Gastrocnemius medialis (tissue), 4 donors: ENCODE measurements at regions not wholly inside any gene's neighbourhood (a gene's known extent, or its start where the extent isn't known, plus 50 kb on each side); places are given as distances from the start of the nearest gene placed in this dataset.

ENCODE experiments used
- ATAC-seq, 2 donors: fragments of 150-250 bp; one replicate each; pipeline ENCODE4 v1.9.1; 2016
- DNase-seq, 2 donors: peaks; one replicate each; pipeline ENCODE4 v3.0.0-alpha.2; 2019
- H3K27ac ChIP-seq, 4 donors: fragments of 200-600 bp; sonication (generic); 1 replicate in 1 of 4; 2 replicates in 3 of 4; pipeline ENCODE4 v1.5.1; 2016 to 2018; ENCODE audit warnings: mild to moderate bottlenecking in 2 of 4, moderate library complexity in 1 of 4
- H3K27me3 ChIP-seq, 3 donors: fragments of 200-600 bp; sonication (generic) in 2 of 3; 1 replicate in 1 of 3; 2 replicates in 2 of 3; pipeline versions ENCODE4 v1.5.1 to v1.6.0; 2016 to 2019; ENCODE audit warnings: mild to moderate bottlenecking in 1 of 3, moderate library complexity in 1 of 3
- H3K36me3 ChIP-seq, 2 donors: fragments of 200-600 bp; sonication (generic) in 1 of 2; one replicate each; pipeline ENCODE4 v1.5.1; 2017 to 2018
- H3K4me1 ChIP-seq, 2 donors: fragments of 200-600 bp; sonication (generic) in 1 of 2; one replicate each; pipeline ENCODE4 v1.5.1; 2016 to 2017; ENCODE audit warnings: mild to moderate bottlenecking in 2 of 2
- H3K4me3 ChIP-seq, 4 donors: fragments of 200-600 bp; sonication (generic) in 3 of 4; 1 replicate in 1 of 4; 2 replicates in 3 of 4; pipeline ENCODE4 v1.5.1; 2016 to 2019; ENCODE audit warnings: mild to moderate bottlenecking in 2 of 4
- H3K9me3 ChIP-seq, 3 donors: fragments of 200-600 bp; sonication (generic) in 2 of 3; 1 replicate in 1 of 3; 2 replicates in 2 of 3; pipeline ENCODE4 v1.5.1; 2016 to 2019
- CTCF ChIP-seq, 5 experiments: fragments of 450-650 bp in 3 of 5; fragments of 200-600 bp in 2 of 5; sonication (generic) in 2 of 5; IDR thresholded peaks in 4 of 5; conservative IDR thresholded peaks in 1 of 5; 1 replicate in 4 of 5; 2 replicates in 1 of 5; pipeline ENCODE4 v1.5.1; 2016 to 2019; ENCODE audit warnings: antibody characterized with exemption in 5 of 5, mild to moderate bottlenecking in 3 of 5, moderate library complexity in 3 of 5
- POLR2A ChIP-seq, 2 donors: fragments of 450-650 bp; IDR thresholded peaks; one replicate each; pipeline ENCODE4 v1.6.1; 2017; ENCODE audit warnings: antibody characterized with exemption in 2 of 2, mild to moderate bottlenecking in 2 of 2, moderate library complexity in 2 of 2
- in situ Hi-C, 4 donors: fragments of 200-750 bp; cut with MboI; loops; one replicate each; pipeline versions ENCODE4 v1.15.0 to v1.8.0; 2017; ENCODE audit warnings: low sequenced_read_pairs in 4 of 4
- intact Hi-C: fragments of 100-400 bp; cut with DNase I; formaldehyde crosslinking; loops from one replicate; pipeline ENCODE4 v1.15.1; 2023; ENCODE audit warnings: low total_unique reads

GRCh38 chr16:48478393-48478792, 93.2 kb upstream of the SIAH1 start:
- Histone ChIP-seq H3K27ac (no peak overlapping the region), H3K4me3 (no peak overlapping the region), H3K27me3 (no peaks in the 10 kb centered on the region), H3K9me3 (no peaks in the 10 kb centered on the region), H3K4me1 (no peaks in the 10 kb centered on the region), H3K36me3 (no peaks in the 10 kb centered on the region)
- intact Hi-C loops (no loop called here), in situ Hi-C loops (no loop called here)
- no peak for ATAC-seq
- TF ChIP-seq CTCF (IDR thresholded peaks at IDR 0.05 in 4 of 5, conservative IDR thresholded peaks at IDR 0.05 in 1 of 5): no peak
- no peak for TF ChIP-seq POLR2A (IDR thresholded peaks at IDR 0.05)
- DNase-seq: no peak

- TF ChIP-seq CTCF (IDR thresholded peaks at IDR 0.05 in 4 of 5, conservative IDR thresholded peaks at IDR 0.05 in 1 of 5): no peak
- no peak for TF ChIP-seq POLR2A (IDR thresholded peaks at IDR 0.05)
- no peak overlapping the region for H3K27ac ChIP-seq
- in situ Hi-C loops (no loop called here), intact Hi-C loops (no loop called here)
- H3K4me1 ChIP-seq: no peaks in the 10 kb centered on the region
- no peaks in the 10 kb centered on the region for H3K27me3 ChIP-seq
- ATAC-seq (no peak), DNase-seq (no peak)
- H3K9me3 ChIP-seq: no peaks in the 10 kb centered on the region
- no peaks in the 10 kb centered on the region for H3K36me3 ChIP-seq
- H3K4me3 ChIP-seq: no peak overlapping the region
These were observed 86.2 kb upstream of the SIAH1 start for GRCh38 chr16:48471435-48471834.

- H3K36me3 ChIP-seq: no peaks in the 10 kb centered on the region
- no peak for ATAC-seq
- no peak overlapping the region for H3K27ac ChIP-seq
- intact Hi-C loops (no loop called here), in situ Hi-C loops (no loop called here)
- no peak for DNase-seq
- no peaks in the 10 kb centered on the region for H3K27me3 ChIP-seq
- H3K4me1 ChIP-seq: peaks cover 0 to 7% of the 10 kb centered on the region in 2 donors
- H3K9me3 ChIP-seq: no peaks in the 10 kb centered on the region
- TF ChIP-seq CTCF (IDR thresholded peaks at IDR 0.05 in 4 of 5, conservative IDR thresholded peaks at IDR 0.05 in 1 of 5): no peak
- TF ChIP-seq POLR2A (IDR thresholded peaks at IDR 0.05): no peak
- no peak overlapping the region for H3K4me3 ChIP-seq
These were observed 77.0 kb upstream of the SIAH1 start for GRCh38 chr16:48462106-48462740.

GRCh38 chr16:48459167-48459566, 74.0 kb upstream of the SIAH1 start:
- intact Hi-C loops: loop anchor here (5.0 to 10.0 kb wide), 3 partner anchors 78 to 156 kb away; partner anchors contain the start of gene N4BP1
- TF ChIP-seq POLR2A (IDR thresholded peaks at IDR 0.05) (no peak), CTCF (IDR thresholded peaks at IDR 0.05 in 4 of 5, conservative IDR thresholded peaks at IDR 0.05 in 1 of 5) (no peak)

GRCh38 chr16:48454051-48454450, 68.8 kb upstream of the SIAH1 start:
- intact Hi-C loops (loop anchor here (10.0 kb wide), 2 partner anchors 89 to 161 kb away; partner anchors contain the start of gene N4BP1), in situ Hi-C loops (no loop called here)
- no peak for TF ChIP-seq POLR2A (IDR thresholded peaks at IDR 0.05)
- no peak for TF ChIP-seq CTCF (IDR thresholded peaks at IDR 0.05 in 4 of 5, conservative IDR thresholded peaks at IDR 0.05 in 1 of 5)
- no peaks in the 10 kb centered on the region for H3K9me3 ChIP-seq
- peaks cover 10 to 18% of the 10 kb centered on the region in 2 donors for H3K4me1 ChIP-seq
- ATAC-seq (no peak), DNase-seq (no peak)
- no peak overlapping the region for H3K4me3 ChIP-seq
- no peaks in the 10 kb centered on the region for H3K27me3 ChIP-seq
- H3K27ac ChIP-seq: peak overlapping the region in 1 of 4 donors; percentile 70
- H3K36me3 ChIP-seq: no peaks in the 10 kb centered on the region

More at GRCh38 chr16:48459167-48459566, 74.0 kb upstream of the SIAH1 start:
- H3K27ac ChIP-seq: peak overlapping the region in 3 of 4 donors; percentile 1 to 50 (median 39)
- no peak for ATAC-seq
- H3K9me3 ChIP-seq: no peaks in the 10 kb centered on the region
- no peak overlapping the region for H3K4me3 ChIP-seq
- in situ Hi-C loops: no loop called here
- H3K36me3 ChIP-seq: no peaks in the 10 kb centered on the region
- H3K4me1 ChIP-seq: peaks cover 0 to 7% of the 10 kb centered on the region in 2 donors
- no peaks in the 10 kb centered on the region for H3K27me3 ChIP-seq
- DNase-seq: no peak
